HEK293T (cell line): ENCODE measurements at regions not wholly inside any gene's neighbourhood (a gene's known extent, or its start where the extent isn't known, plus 50 kb on each side); places are given as distances from the start of the nearest gene placed in this dataset.
"Not testable (repeated sequence)": the region's sequence is repeated elsewhere in the genome, so short reads cannot be mapped to it uniquely, and the experiment has no call there.

ENCODE experiments used
- CTCF ChIA-PET: fragments of 350-600 bp; formaldehyde crosslinking; extraction: SDS; loops from one replicate; lab custom pipeline; 2021; ENCODE audit warnings: antibody characterized with exemption, inconsistent platforms; lab: Yijun Ruan, JAX
- POLR2A ChIA-PET: fragments of 350-600 bp; formaldehyde crosslinking; extraction: SDS; loops from one replicate; lab custom pipeline; 2020; ENCODE audit warnings: antibody characterized with exemption, inconsistent platforms; lab: Yijun Ruan, JAX
- DNase-seq: peaks from one replicate; pipeline ENCODE4 v3.0.0; 2012; ENCODE audit warnings: mixed read lengths; ENCODE audit errors: extremely low spot score
- ARNT ChIP-seq: fragments of 450-650 bp; IDR thresholded peaks from 2 replicates; pipeline ENCODE4 v1.6.1; 2017; ENCODE audit warnings: mild to moderate bottlenecking
- BHLHE40 ChIP-seq: fragments of 450-650 bp; IDR thresholded peaks from 2 replicates; pipeline ENCODE4 v1.6.1; 2016; ENCODE audit warnings: mild to moderate bottlenecking, moderate library complexity, borderline replicate concordance
- CTBP1 ChIP-seq: fragments of 450-650 bp; IDR thresholded peaks from 2 replicates; pipeline ENCODE4 v1.6.1; 2016; ENCODE audit warnings: borderline replicate concordance
- ELF4 ChIP-seq: fragments of 450-650 bp; IDR thresholded peaks from 2 replicates; pipeline ENCODE4 v1.6.1; 2017; ENCODE audit warnings: antibody characterized with exemption
- FOXA1 ChIP-seq: fragments of 450-650 bp; IDR thresholded peaks from 2 replicates; pipeline ENCODE4 v1.6.1; 2016; ENCODE audit warnings: mild to moderate bottlenecking
- FOXK2 ChIP-seq: fragments of 450-650 bp; IDR thresholded peaks from 2 replicates; pipeline ENCODE4 v1.6.1; 2016; ENCODE audit warnings: mild to moderate bottlenecking
- FOXM1 ChIP-seq: fragments of 450-650 bp; IDR thresholded peaks from 2 replicates; pipeline ENCODE4 v1.6.1; 2017; ENCODE audit warnings: mild to moderate bottlenecking, borderline replicate concordance
- HDGF ChIP-seq: fragments of 450-650 bp; IDR thresholded peaks from 2 replicates; pipeline ENCODE4 v1.6.1; 2017; ENCODE audit warnings: antibody characterized with exemption, borderline replicate concordance
- L3MBTL2 ChIP-seq: fragments of 450-650 bp; conservative IDR thresholded peaks from 2 replicates; pipeline ENCODE4 v1.6.1; 2016; ENCODE audit warnings: mild to moderate bottlenecking
- LEF1 ChIP-seq: fragments of 450-650 bp; IDR thresholded peaks from 2 replicates; pipeline ENCODE4 v1.6.1; 2017; ENCODE audit warnings: mild to moderate bottlenecking, borderline replicate concordance
- NFRKB ChIP-seq: fragments of 450-650 bp; IDR thresholded peaks from 2 replicates; pipeline ENCODE4 v1.6.1; 2016; ENCODE audit warnings: mild to moderate bottlenecking, moderate library complexity
- PKNOX1 ChIP-seq: fragments of 450-650 bp; IDR thresholded peaks from 2 replicates; pipeline ENCODE4 v1.6.1; 2016
- SP1 ChIP-seq: fragments of 450-650 bp; IDR thresholded peaks from 2 replicates; pipeline ENCODE4 v1.6.1; 2017
- SUZ12 ChIP-seq: fragments of 450-650 bp; IDR thresholded peaks from 2 replicates; pipeline ENCODE4 v1.6.1; 2016; ENCODE audit warnings: mild to moderate bottlenecking
- TARDBP ChIP-seq: fragments of 450-650 bp; IDR thresholded peaks from 2 replicates; pipeline ENCODE4 v1.6.1; 2016
- ZNF384 ChIP-seq: fragments of 450-650 bp; IDR thresholded peaks from 2 replicates; pipeline ENCODE4 v1.6.1; 2016

- no peak for DNase-seq
- TF ChIP-seq SP1 (no peak), CTBP1 (no peak), BHLHE40 (no peak), SUZ12 (no peak), NFRKB (no peak), ARNT (no peak), L3MBTL2 (no peak), FOXM1 (no peak), FOXA1 (no peak), ZNF384 (no peak)
- ChIA-PET POLR2A (interaction anchor here (1.2 to 3.5 kb wide), 4 partner anchors 11 to 158 kb away, joined by 3 to 38 read pairs (median 4); partner anchors contain the start of gene SOX4), CTCF (interaction anchor here (0.6 to 1.1 kb wide), 3 partner anchors 10 to 61 kb away, joined by 3 to 5 read pairs (median 4); no protein-coding TSS in a partner anchor)
Observed at GRCh38 chr6:21753241-21754108, 159.9 kb downstream of the SOX4 start.

- TF ChIP-seq L3MBTL2 (no peak), HDGF (no peak), SP1 (no peak), FOXA1 (no peak), ARNT (no peak), ZNF384 (no peak), PKNOX1 (no peak)
- CTCF ChIA-PET: interaction anchor here (0.7 kb wide), 1 partner anchor 467 kb away, joined by 3 read pairs; no protein-coding TSS in a partner anchor
- no peak for DNase-seq
- POLR2A ChIA-PET: interaction anchor here (1.2 to 1.9 kb wide), 2 partner anchors 15 to 157 kb away, joined by 3 to 5 read pairs; no protein-coding TSS in a partner anchor
Observed at GRCh38 chr6:21754891-21755290, 161.3 kb downstream of the SOX4 start.

- DNase-seq: no peak
- POLR2A ChIA-PET: no interaction called here
- TF ChIP-seq FOXK2 (no peak), ZNF384 (no peak), FOXM1 (no peak), PKNOX1 (no peak), LEF1 (no peak), CTBP1 (no peak), SP1 (no peak), SUZ12 (no peak), NFRKB (no peak), HDGF (no peak), FOXA1 (no peak), ELF4 (no peak), TARDBP (no peak), L3MBTL2 (no peak), ARNT (no peak)
- CTCF ChIA-PET: interaction anchor here (0.5 kb wide), 1 partner anchor 426 kb away, joined by 4 read pairs; no protein-coding TSS in a partner anchor
Observed at GRCh38 chr6:21756487-21756886, 162.9 kb downstream of the SOX4 start.

- CTCF ChIA-PET, DNase-seq: not testable (repeated sequence)
- POLR2A ChIA-PET: interaction anchor here (1.6 kb wide), 1 partner anchor 164 kb away, joined by 5 read pairs; the partner anchor contains the start of gene SOX4
Observed at GRCh38 chr6:21757392-21757791, 163.8 kb downstream of the SOX4 start.

- TF ChIP-seq FOXA1 (no peak), LEF1 (no peak), ELF4 (no peak)
- ChIA-PET CTCF (interaction anchor here (0.9 kb wide), 1 partner anchor 166 kb away, joined by 4 read pairs; the partner anchor contains the start of gene SOX4), POLR2A (interaction anchor here (0.9 to 1.6 kb wide), 2 partner anchors 10 to 48 kb away, joined by 3 to 5 read pairs; no protein-coding TSS in a partner anchor)
- DNase-seq: no peak
Observed at GRCh38 chr6:21759721-21760120, 166.2 kb downstream of the SOX4 start.

GRCh38 chr6:21761053-21761730 lies 167.6 kb downstream of the SOX4 start:
- DNase-seq, CTCF ChIA-PET: not testable (repeated sequence)
- POLR2A ChIA-PET: interaction anchor here (0.7 to 1.6 kb wide), 3 partner anchors 9 to 168 kb away, joined by 3 to 5 read pairs (median 3); partner anchors contain the start of gene SOX4

GRCh38 chr6:21764989-21765388 lies 171.4 kb downstream of the SOX4 start:
- no peak for DNase-seq
- TF ChIP-seq L3MBTL2 (no peak), CTBP1 (no peak), TARDBP (no peak), BHLHE40 (no peak), ELF4 (no peak), NFRKB (no peak), FOXA1 (no peak), SP1 (no peak)
- POLR2A ChIA-PET: no interaction called here
- CTCF ChIA-PET: no interaction called here
